ENCODE measurements at regions not wholly inside any gene's neighbourhood (a gene's known extent, or its start where the extent isn't known, plus 50 kb on each side); places are given as distances from the start of the nearest gene placed in this dataset.

GRCh38 chr4:148634476-148634875 lies 192.3 kb upstream of the NR3C2 start:
- Histone ChIP-seq H3K9me3 (ENCODE audit: insufficient read depth, low read length, severe bottlenecking) (peaks cover 14% of the 10 kb centered on the region), H3K4me2 (ENCODE audit: insufficient read depth, low read length) (no peak overlapping the region), H3K27ac (ENCODE audit: low read length) (no peak overlapping the region), H3K4me1 (ENCODE audit: insufficient read depth, low read length) (no peaks in the 10 kb centered on the region), H3K36me3 (ENCODE audit: insufficient read depth, low read length) (no peaks in the 10 kb centered on the region), H4K20me1 (ENCODE audit: insufficient read depth, low read length) (no peaks in the 10 kb centered on the region), H2AFZ (ENCODE audit: low read depth, low read length) (no peak overlapping the region), H3K79me2 (ENCODE audit: insufficient read depth, low read length) (no peaks in the 10 kb centered on the region), H3K9ac (ENCODE audit: low read depth, low read length) (no peak overlapping the region), H3K4me3 (ENCODE audit: low read depth in 1 of 2, low read length in 2 of 2) (no peak overlapping the region), H3K27me3 (ENCODE audit: insufficient read depth, low read length, poor library complexity) (no peaks in the 10 kb centered on the region)
- TF ChIP-seq, protein P1, sequence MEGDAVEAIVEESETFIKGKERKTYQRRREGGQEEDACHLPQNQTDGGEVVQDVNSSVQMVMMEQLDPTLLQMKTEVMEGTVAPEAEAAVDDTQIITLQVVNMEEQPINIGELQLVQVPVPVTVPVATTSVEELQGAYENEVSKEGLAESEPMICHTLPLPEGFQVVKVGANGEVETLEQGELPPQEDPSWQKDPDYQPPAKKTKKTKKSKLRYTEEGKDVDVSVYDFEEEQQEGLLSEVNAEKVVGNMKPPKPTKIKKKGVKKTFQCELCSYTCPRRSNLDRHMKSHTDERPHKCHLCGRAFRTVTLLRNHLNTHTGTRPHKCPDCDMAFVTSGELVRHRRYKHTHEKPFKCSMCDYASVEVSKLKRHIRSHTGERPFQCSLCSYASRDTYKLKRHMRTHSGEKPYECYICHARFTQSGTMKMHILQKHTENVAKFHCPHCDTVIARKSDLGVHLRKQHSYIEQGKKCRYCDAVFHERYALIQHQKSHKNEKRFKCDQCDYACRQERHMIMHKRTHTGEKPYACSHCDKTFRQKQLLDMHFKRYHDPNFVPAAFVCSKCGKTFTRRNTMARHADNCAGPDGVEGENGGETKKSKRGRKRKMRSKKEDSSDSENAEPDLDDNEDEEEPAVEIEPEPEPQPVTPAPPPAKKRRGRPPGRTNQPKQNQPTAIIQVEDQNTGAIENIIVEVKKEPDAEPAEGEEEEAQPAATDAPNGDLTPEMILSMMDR (IDR thresholded peaks at IDR 0.05; ENCODE audit: borderline replicate concordance, extremely low read depth, low read length, poor library complexity, severe bottlenecking): no peak
- no peak for TF ChIP-seq EZH2 (IDR thresholded peaks at IDR 0.05; ENCODE audit: borderline replicate concordance, low read depth, low read length, severe bottlenecking)
- ATAC-seq (ENCODE audit: insufficient read depth, low read depth) (no peak), DNase-seq (no peak)

DNA sequence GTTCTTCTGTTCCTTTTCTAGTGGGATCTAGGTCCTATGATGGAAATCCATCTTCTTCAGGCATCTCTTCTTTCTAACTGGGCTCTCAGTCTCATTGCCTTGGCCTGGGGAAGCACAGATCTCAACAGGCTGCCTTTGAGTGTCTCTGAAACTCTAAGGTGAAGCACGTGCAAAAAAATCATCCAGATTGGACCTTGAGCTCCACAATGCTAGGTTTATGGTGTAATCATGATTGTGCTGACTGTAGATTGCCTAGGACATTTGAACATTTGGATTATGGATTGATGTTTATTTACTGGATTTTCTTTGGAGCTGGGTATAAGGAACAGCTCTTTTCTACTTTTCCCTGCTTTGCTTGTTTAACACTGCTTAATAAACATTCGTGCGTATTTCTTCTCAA lies 191.5 kb upstream of the NR3C2 start:
- Histone ChIP-seq H3K4me1 (ENCODE audit: insufficient read depth, low read length) (no peaks in the 10 kb centered on the region), H3K27me3 (ENCODE audit: insufficient read depth, low read length, poor library complexity) (no peaks in the 10 kb centered on the region), H3K9me3 (ENCODE audit: insufficient read depth, low read length, severe bottlenecking) (peaks cover 14% of the 10 kb centered on the region), H4K20me1 (ENCODE audit: insufficient read depth, low read length) (no peaks in the 10 kb centered on the region), H3K79me2 (ENCODE audit: insufficient read depth, low read length) (no peaks in the 10 kb centered on the region), H2AFZ (ENCODE audit: low read depth, low read length) (no peak overlapping the region), H3K4me3 (ENCODE audit: low read depth in 1 of 2, low read length in 2 of 2) (no peak overlapping the region), H3K27ac (ENCODE audit: low read length) (no peak overlapping the region), H3K9ac (ENCODE audit: low read depth, low read length) (no peak overlapping the region), H3K4me2 (ENCODE audit: insufficient read depth, low read length) (no peak overlapping the region), H3K36me3 (ENCODE audit: insufficient read depth, low read length) (no peaks in the 10 kb centered on the region)
- DNase-seq (no peak), ATAC-seq (ENCODE audit: insufficient read depth, low read depth) (no peak)
- TF ChIP-seq, protein P1 (IDR thresholded peaks at IDR 0.05; ENCODE audit: borderline replicate concordance, extremely low read depth, low read length, poor library complexity, severe bottlenecking): no peak
- no peak for TF ChIP-seq EZH2 (IDR thresholded peaks at IDR 0.05; ENCODE audit: borderline replicate concordance, low read depth, low read length, severe bottlenecking)

DNA sequence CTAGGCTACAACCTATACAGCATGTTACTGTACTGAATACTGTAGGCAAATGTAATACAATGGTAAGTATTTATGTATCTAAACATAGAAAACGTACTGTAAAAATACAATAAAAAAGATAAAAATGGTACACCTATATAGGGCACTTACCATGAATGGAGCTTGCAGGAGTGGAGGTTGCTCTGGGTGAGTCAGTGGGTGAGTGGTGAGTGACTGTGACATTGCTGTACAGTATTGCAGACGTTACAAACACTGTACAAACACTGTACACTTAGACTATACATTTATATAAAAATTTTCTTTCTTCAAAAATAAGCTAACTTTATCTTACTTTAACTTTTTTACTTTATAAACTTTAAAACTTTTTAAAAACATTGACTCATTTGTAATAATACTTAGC lies 190.3 kb upstream of the NR3C2 start:
- DNase-seq (no peak), ATAC-seq (ENCODE audit: insufficient read depth, low read depth) (no peak)
- no peak overlapping the region for H3K9ac ChIP-seq (ENCODE audit: low read depth, low read length)
- no peaks in the 10 kb centered on the region for H3K79me2 ChIP-seq (ENCODE audit: insufficient read depth, low read length)
- no peak overlapping the region for H3K27ac ChIP-seq (ENCODE audit: low read length)
- no peak overlapping the region for H2AFZ ChIP-seq (ENCODE audit: low read depth, low read length)
- H3K4me3 ChIP-seq (ENCODE audit: low read depth in 1 of 2, low read length in 2 of 2): no peak overlapping the region
- no peak overlapping the region for H3K4me2 ChIP-seq (ENCODE audit: insufficient read depth, low read length)
- no peak for TF ChIP-seq EZH2 (IDR thresholded peaks at IDR 0.05; ENCODE audit: borderline replicate concordance, low read depth, low read length, severe bottlenecking)
- TF ChIP-seq, protein P1 (IDR thresholded peaks at IDR 0.05; ENCODE audit: borderline replicate concordance, extremely low read depth, low read length, poor library complexity, severe bottlenecking): no peak
- no peaks in the 10 kb centered on the region for H3K27me3 ChIP-seq (ENCODE audit: insufficient read depth, low read length, poor library complexity)
- no peaks in the 10 kb centered on the region for H3K36me3 ChIP-seq (ENCODE audit: insufficient read depth, low read length)
- H3K9me3 ChIP-seq (ENCODE audit: insufficient read depth, low read length, severe bottlenecking): peaks cover 6% of the 10 kb centered on the region
- H4K20me1 ChIP-seq (ENCODE audit: insufficient read depth, low read length): no peaks in the 10 kb centered on the region
- no peaks in the 10 kb centered on the region for H3K4me1 ChIP-seq (ENCODE audit: insufficient read depth, low read length)

DNA sequence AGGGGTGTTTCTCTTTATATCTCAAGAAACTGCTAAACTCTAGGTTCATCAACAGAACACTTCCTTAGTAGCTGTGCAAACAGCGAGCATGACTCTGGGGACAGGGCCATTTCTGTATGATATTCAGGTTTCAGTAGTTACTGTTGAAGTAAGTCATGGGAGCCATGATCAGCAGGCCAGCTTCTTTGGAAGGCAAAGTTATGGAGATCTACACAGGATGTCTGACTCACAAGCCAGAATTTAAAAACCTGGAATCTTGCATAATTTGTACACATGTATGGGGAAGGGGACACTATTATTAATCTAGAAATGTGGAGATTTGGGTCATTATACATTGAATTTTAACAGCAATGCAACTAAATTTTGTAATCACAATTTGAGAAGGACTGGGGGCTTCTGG lies 187.8 kb upstream of the NR3C2 start:
- Histone ChIP-seq H3K36me3 (ENCODE audit: insufficient read depth, low read length) (no peaks in the 10 kb centered on the region), H3K27me3 (ENCODE audit: insufficient read depth, low read length, poor library complexity) (no peaks in the 10 kb centered on the region), H3K9ac (ENCODE audit: low read depth, low read length) (no peak overlapping the region), H3K27ac (ENCODE audit: low read length) (no peak overlapping the region), H3K79me2 (ENCODE audit: insufficient read depth, low read length) (no peaks in the 10 kb centered on the region), H4K20me1 (ENCODE audit: insufficient read depth, low read length) (no peaks in the 10 kb centered on the region), H3K4me2 (ENCODE audit: insufficient read depth, low read length) (no peak overlapping the region), H2AFZ (ENCODE audit: low read depth, low read length) (no peak overlapping the region), H3K4me3 (ENCODE audit: low read depth in 1 of 2, low read length in 2 of 2) (no peak overlapping the region), H3K9me3 (ENCODE audit: insufficient read depth, low read length, severe bottlenecking) (no peaks in the 10 kb centered on the region), H3K4me1 (ENCODE audit: insufficient read depth, low read length) (no peaks in the 10 kb centered on the region)
- DNase-seq (no peak), ATAC-seq (ENCODE audit: insufficient read depth, low read depth) (no peak)
- TF ChIP-seq EZH2 (IDR thresholded peaks at IDR 0.05; ENCODE audit: borderline replicate concordance, low read depth, low read length, severe bottlenecking): no peak
- TF ChIP-seq, protein P1 (IDR thresholded peaks at IDR 0.05; ENCODE audit: borderline replicate concordance, extremely low read depth, low read length, poor library complexity, severe bottlenecking): no peak
